ENCODE measurements at regions not wholly inside any gene's neighbourhood (a gene's known extent, or its start where the extent isn't known, plus 50 kb on each side); places are given as distances from the start of the nearest gene placed in this dataset.

DNA sequence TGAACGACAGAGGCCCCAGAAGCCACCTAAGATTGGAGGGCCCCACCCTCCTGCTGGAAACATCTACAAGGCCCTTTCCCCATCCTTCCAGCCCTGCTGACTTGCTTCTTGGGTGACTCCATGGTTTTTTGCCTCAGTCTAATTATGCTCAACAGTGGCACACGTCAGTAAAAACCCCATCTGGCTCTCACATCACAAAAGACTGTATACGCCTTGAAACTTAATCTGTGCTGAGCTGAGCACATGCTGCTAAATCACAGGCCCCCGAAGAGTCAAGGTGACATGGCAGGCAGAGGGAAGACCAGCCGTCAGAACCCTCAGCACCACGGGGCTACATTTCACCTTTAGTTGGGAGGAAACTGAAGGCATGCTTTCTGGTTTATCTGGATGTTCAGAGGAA lies 323.1 kb downstream of the CDH26 start:
- Histone ChIP-seq H3K27me3 (ENCODE audit: insufficient read depth, low read length) (no peaks in the 10 kb centered on the region), H3K36me3 (ENCODE audit: insufficient read depth, low read length) (no peaks in the 10 kb centered on the region), H3K27ac (ENCODE audit: low read depth, low read length) (no peak overlapping the region), H3K4me1 (ENCODE audit: insufficient read depth, low read length) (no peaks in the 10 kb centered on the region), H3K4me3 (ENCODE audit: insufficient read depth, low read depth, low read length) (no peak overlapping the region), H3K9me3 (ENCODE audit: insufficient read depth, low read depth, low read length) (peaks cover 2% of the 10 kb centered on the region), H3K79me2 (ENCODE audit: insufficient read depth, low read length) (no peaks in the 10 kb centered on the region), H4K20me1 (ENCODE audit: insufficient read depth, low read length) (no peaks in the 10 kb centered on the region), H3K9ac (ENCODE audit: low read length) (no peak overlapping the region), H2AFZ (ENCODE audit: low read depth, low read length) (no peak overlapping the region), H3K4me2 (ENCODE audit: low read length) (no peak overlapping the region)
- Mint-ChIP-seq H3K4me1 (ENCODE audit: low read depth, unreplicated experiment) (no peaks in the 10 kb centered on the region), H3K27ac (ENCODE audit: unreplicated experiment) (no peak overlapping the region), H3K9me3 (ENCODE audit: unreplicated experiment) (peaks cover 23% of the 10 kb centered on the region), H3K4me3 (ENCODE audit: unreplicated experiment) (no peak overlapping the region), H3K27me3 (ENCODE audit: low read depth, unreplicated experiment) (peaks cover 11% of the 10 kb centered on the region), H3K36me3 (ENCODE audit: low read depth, unreplicated experiment) (no peaks in the 10 kb centered on the region)
- DNase-seq (ENCODE audit: low read depth), result no peak
- FAIRE-seq, result no peak
- TF ChIP-seq, protein P1, sequence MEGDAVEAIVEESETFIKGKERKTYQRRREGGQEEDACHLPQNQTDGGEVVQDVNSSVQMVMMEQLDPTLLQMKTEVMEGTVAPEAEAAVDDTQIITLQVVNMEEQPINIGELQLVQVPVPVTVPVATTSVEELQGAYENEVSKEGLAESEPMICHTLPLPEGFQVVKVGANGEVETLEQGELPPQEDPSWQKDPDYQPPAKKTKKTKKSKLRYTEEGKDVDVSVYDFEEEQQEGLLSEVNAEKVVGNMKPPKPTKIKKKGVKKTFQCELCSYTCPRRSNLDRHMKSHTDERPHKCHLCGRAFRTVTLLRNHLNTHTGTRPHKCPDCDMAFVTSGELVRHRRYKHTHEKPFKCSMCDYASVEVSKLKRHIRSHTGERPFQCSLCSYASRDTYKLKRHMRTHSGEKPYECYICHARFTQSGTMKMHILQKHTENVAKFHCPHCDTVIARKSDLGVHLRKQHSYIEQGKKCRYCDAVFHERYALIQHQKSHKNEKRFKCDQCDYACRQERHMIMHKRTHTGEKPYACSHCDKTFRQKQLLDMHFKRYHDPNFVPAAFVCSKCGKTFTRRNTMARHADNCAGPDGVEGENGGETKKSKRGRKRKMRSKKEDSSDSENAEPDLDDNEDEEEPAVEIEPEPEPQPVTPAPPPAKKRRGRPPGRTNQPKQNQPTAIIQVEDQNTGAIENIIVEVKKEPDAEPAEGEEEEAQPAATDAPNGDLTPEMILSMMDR (IDR thresholded peaks at IDR 0.05; ENCODE audit: insufficient read depth, low read depth, low read length), result no peak
- no peak for TF ChIP-seq EZH2 (IDR thresholded peaks at IDR 0.05; ENCODE audit: insufficient read depth, low read length)

DNA sequence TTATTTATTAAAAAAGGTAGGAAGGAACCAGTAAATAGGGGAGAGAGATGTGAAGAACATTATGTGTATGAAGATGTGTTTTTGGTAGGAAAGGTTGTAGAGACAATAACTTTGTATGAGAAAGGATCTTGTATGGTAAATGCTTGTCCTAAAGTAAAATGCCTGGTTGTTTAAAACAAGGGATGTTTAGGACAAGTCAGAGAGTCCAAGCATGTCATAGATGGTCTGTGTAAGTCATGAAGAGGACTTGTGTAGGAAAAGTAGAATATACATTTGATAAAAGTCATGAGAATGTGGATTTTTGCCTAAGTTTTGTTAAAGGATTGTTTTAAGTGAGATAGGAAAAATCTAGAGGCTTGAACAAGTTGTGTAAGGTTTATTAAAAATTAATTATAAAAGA lies 325.1 kb downstream of the CDH26 start:
- Mint-ChIP-seq H3K4me3 (ENCODE audit: unreplicated experiment) (no peak overlapping the region), H3K9me3 (ENCODE audit: unreplicated experiment) (peaks cover 23% of the 10 kb centered on the region), H3K27me3 (ENCODE audit: low read depth, unreplicated experiment) (peaks cover 13% of the 10 kb centered on the region), H3K4me1 (ENCODE audit: low read depth, unreplicated experiment) (peaks cover 2% of the 10 kb centered on the region), H3K27ac (ENCODE audit: unreplicated experiment) (no peak overlapping the region), H3K36me3 (ENCODE audit: low read depth, unreplicated experiment) (no peaks in the 10 kb centered on the region)
- TF ChIP-seq EZH2 (IDR thresholded peaks at IDR 0.05; ENCODE audit: insufficient read depth, low read length), result no peak
- TF ChIP-seq, protein P1 (IDR thresholded peaks at IDR 0.05; ENCODE audit: insufficient read depth, low read depth, low read length), result no peak
- DNase-seq (ENCODE audit: low read depth) (no peak), FAIRE-seq (no peak)
- Histone ChIP-seq H3K4me1 (ENCODE audit: insufficient read depth, low read length) (no peaks in the 10 kb centered on the region), H3K27me3 (ENCODE audit: insufficient read depth, low read length) (no peaks in the 10 kb centered on the region), H3K36me3 (ENCODE audit: insufficient read depth, low read length) (no peaks in the 10 kb centered on the region), H3K9me3 (ENCODE audit: insufficient read depth, low read depth, low read length) (peaks cover 2% of the 10 kb centered on the region), H3K27ac (ENCODE audit: low read depth, low read length) (no peak overlapping the region), H3K9ac (ENCODE audit: low read length) (no peak overlapping the region), H4K20me1 (ENCODE audit: insufficient read depth, low read length) (no peaks in the 10 kb centered on the region), H3K79me2 (ENCODE audit: insufficient read depth, low read length) (no peaks in the 10 kb centered on the region), H2AFZ (ENCODE audit: low read depth, low read length) (no peak overlapping the region), H3K4me2 (ENCODE audit: low read length) (no peak overlapping the region), H3K4me3 (ENCODE audit: insufficient read depth, low read depth, low read length) (no peak overlapping the region)

DNA sequence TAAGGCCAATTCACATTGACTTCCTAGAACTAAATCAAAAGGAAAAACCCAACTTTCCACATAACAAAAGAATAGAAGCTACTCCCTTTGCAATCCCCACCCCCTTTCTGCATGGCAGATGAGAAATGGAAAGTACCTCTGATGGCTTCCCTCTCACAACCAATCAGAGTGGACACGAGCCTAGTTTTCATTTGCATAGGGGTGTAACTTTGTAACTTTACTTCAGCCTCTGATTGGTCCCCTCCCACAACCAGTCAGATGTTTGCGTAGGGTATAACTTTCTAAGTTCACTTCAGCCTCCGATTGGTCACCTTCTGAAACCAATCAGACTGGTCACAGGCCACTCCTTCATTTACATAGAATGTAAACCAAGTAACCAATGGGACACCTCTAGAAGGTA lies 328.5 kb downstream of the CDH26 start:
- H3K36me3 ChIP-seq (ENCODE audit: insufficient read depth, low read length), result no peaks in the 10 kb centered on the region
- peaks cover 7% of the 10 kb centered on the region for H3K27me3 Mint-ChIP-seq (ENCODE audit: low read depth, unreplicated experiment)
- H3K9me3 Mint-ChIP-seq (ENCODE audit: unreplicated experiment), result peaks cover 22% of the 10 kb centered on the region
- no peaks in the 10 kb centered on the region for H3K4me1 ChIP-seq (ENCODE audit: insufficient read depth, low read length)
- H4K20me1 ChIP-seq (ENCODE audit: insufficient read depth, low read length), result no peaks in the 10 kb centered on the region
- no peaks in the 10 kb centered on the region for H3K79me2 ChIP-seq (ENCODE audit: insufficient read depth, low read length)
- no peak overlapping the region for H2AFZ ChIP-seq (ENCODE audit: low read depth, low read length)
- no peaks in the 10 kb centered on the region for H3K9me3 ChIP-seq (ENCODE audit: insufficient read depth, low read depth, low read length)
- FAIRE-seq (no peak), DNase-seq (ENCODE audit: low read depth) (no peak)
- no peak overlapping the region for H3K4me3 ChIP-seq (ENCODE audit: insufficient read depth, low read depth, low read length)
- H3K27me3 ChIP-seq (ENCODE audit: insufficient read depth, low read length), result no peaks in the 10 kb centered on the region
- no peak for TF ChIP-seq EZH2 (IDR thresholded peaks at IDR 0.05; ENCODE audit: insufficient read depth, low read length)
- TF ChIP-seq, protein P1 (IDR thresholded peaks at IDR 0.05; ENCODE audit: insufficient read depth, low read depth, low read length), result no peak
- H3K27ac ChIP-seq (ENCODE audit: low read depth, low read length), result no peak overlapping the region
- H3K4me1 Mint-ChIP-seq (ENCODE audit: low read depth, unreplicated experiment), result peaks cover 2% of the 10 kb centered on the region
- H3K9ac ChIP-seq (ENCODE audit: low read length), result no peak overlapping the region
- H3K4me2 ChIP-seq (ENCODE audit: low read length), result no peak overlapping the region
- H3K4me3 Mint-ChIP-seq (ENCODE audit: unreplicated experiment), result no peak overlapping the region
- no peaks in the 10 kb centered on the region for H3K36me3 Mint-ChIP-seq (ENCODE audit: low read depth, unreplicated experiment)
- no peak overlapping the region for H3K27ac Mint-ChIP-seq (ENCODE audit: unreplicated experiment)

All from astrocyte (in vitro differentiated cells and primary cell).